HCT116 (cell line): ENCODE measurements at regions not wholly inside any gene's neighbourhood (a gene's known extent, or its start where the extent isn't known, plus 50 kb on each side); places are given as distances from the start of the nearest gene placed in this dataset.

Experiments used
- ATF3 ChIP-seq: IDR thresholded peaks from 2 replicates; pipeline ENCODE4 v1.6.1; 2012
- CEBPB ChIP-seq: IDR thresholded peaks from 2 replicates; pipeline ENCODE4 v1.6.1; 2012; ENCODE audit warnings: low read depth
- CTCF ChIP-seq, 3 experiments: fragments of 200-600 bp in 1 of 3; sonication (generic) in 1 of 3; IDR thresholded peaks in 2 of 3; conservative IDR thresholded peaks in 1 of 3; 2 replicates each; pipeline ENCODE4 v1.5.1; 2012 to 2017; ENCODE audit warnings: low read depth in 2 of 3, low read length in 2 of 3, antibody characterized with exemption in 1 of 3, borderline replicate concordance in 1 of 3, control low read depth in 1 of 3, mild to moderate bottlenecking in 1 of 3, mixed read lengths in 1 of 3, mixed run types in 1 of 3, moderate library complexity in 1 of 3; ENCODE audit not compliant: insufficient read depth in 1 of 3
- EZH2 ChIP-seq: fragments of 200-600 bp; sonication (generic); IDR thresholded peaks from 2 replicates; pipeline ENCODE4 v1.6.1; 2017; ENCODE audit warnings: antibody characterized with exemption, mixed run types
- FOSL1 ChIP-seq: IDR thresholded peaks from 2 replicates; pipeline ENCODE4 v1.6.1; 2012; ENCODE audit warnings: low read depth
- JUND ChIP-seq: IDR thresholded peaks from 2 replicates; pipeline ENCODE4 v1.6.1; 2012
- MAX ChIP-seq: IDR thresholded peaks from 2 replicates; pipeline ENCODE4 v1.6.1; 2012
- POLR2AphosphoS5 ChIP-seq: IDR thresholded peaks from 2 replicates; pipeline ENCODE4 v1.6.1; 2011; ENCODE audit warnings: mild to moderate bottlenecking, low read depth, low read length, moderate library complexity

- TF ChIP-seq FOSL1 (no peak), CEBPB (no peak), EZH2 (no peak), CTCF (IDR thresholded peaks at IDR 0.05 in 2 of 3, conservative IDR thresholded peaks at IDR 0.05 in 1 of 3; ENCODE audit: borderline replicate concordance in 1 of 3, insufficient read depth in 1 of 3, low read depth in 2 of 3, low read length in 2 of 3) (no peak), JUND (no peak), POLR2AphosphoS5 (no peak), MAX (no peak), ATF3 (no peak)
Measured at GRCh38 chr6:48024956-48025355, 86.0 kb downstream of the PTCHD4 start.
